ENCODE measurements at regions not wholly inside any gene's neighbourhood (a gene's known extent, or its start where the extent isn't known, plus 50 kb on each side); places are given as distances from the start of the nearest gene placed in this dataset.

- no peak overlapping the region for H3K4me3 ChIP-seq (ENCODE audit: low read depth, low read length)
- DNase-seq (ENCODE audit: low read depth): no peak
- TF ChIP-seq CTCF (conservative IDR thresholded peaks at IDR 0.05; ENCODE audit: low read depth, low read length): no peak
These were observed 54.3 kb upstream of the APCDD1L start for GRCh38 chr20:58569241-58570125.

GRCh38 chr20:58568483-58569240 lies 53.5 kb upstream of the APCDD1L start:
- TF ChIP-seq CTCF (conservative IDR thresholded peaks at IDR 0.05; ENCODE audit: low read depth, low read length): no peak
- H3K4me3 ChIP-seq (ENCODE audit: low read depth, low read length): no peak overlapping the region
- DNase-seq (ENCODE audit: low read depth): no peak

- no peak overlapping the region for H3K4me3 ChIP-seq (ENCODE audit: low read depth, low read length)
- no peak for TF ChIP-seq CTCF (conservative IDR thresholded peaks at IDR 0.05; ENCODE audit: low read depth, low read length)
These were observed 52.9 kb upstream of the APCDD1L start for GRCh38 chr20:58568126-58568482.

GRCh38 chr20:58567437-58567836 lies 52.2 kb upstream of the APCDD1L start:
- no peak overlapping the region for H3K4me3 ChIP-seq (ENCODE audit: low read depth, low read length)
- TF ChIP-seq CTCF (conservative IDR thresholded peaks at IDR 0.05; ENCODE audit: low read depth, low read length): no peak
- DNase-seq (ENCODE audit: low read depth): no peak

More at GRCh38 chr20:58568126-58568482, 52.9 kb upstream of the APCDD1L start:
- DNase-seq (ENCODE audit: low read depth): no peak

GRCh38 chr20:58566981-58567380 lies 51.8 kb upstream of the APCDD1L start:
- no peak overlapping the region for H3K4me3 ChIP-seq (ENCODE audit: low read depth, low read length)
- no peak for TF ChIP-seq CTCF (conservative IDR thresholded peaks at IDR 0.05; ENCODE audit: low read depth, low read length)
- no peak for DNase-seq (ENCODE audit: low read depth)

GRCh38 chr20:58565461-58566175 lies 50.4 kb upstream of the APCDD1L start:
- DNase-seq (ENCODE audit: low read depth): no peak
- H3K4me3 ChIP-seq (ENCODE audit: low read depth, low read length): no peak overlapping the region
- no peak for TF ChIP-seq CTCF (conservative IDR thresholded peaks at IDR 0.05; ENCODE audit: low read depth, low read length)

Measured in choroid plexus epithelial cell (primary cell).